ENCODE measurements at regions not wholly inside any gene's neighbourhood (a gene's known extent, or its start where the extent isn't known, plus 50 kb on each side); places are given as distances from the start of the nearest gene placed in this dataset.

DNA sequence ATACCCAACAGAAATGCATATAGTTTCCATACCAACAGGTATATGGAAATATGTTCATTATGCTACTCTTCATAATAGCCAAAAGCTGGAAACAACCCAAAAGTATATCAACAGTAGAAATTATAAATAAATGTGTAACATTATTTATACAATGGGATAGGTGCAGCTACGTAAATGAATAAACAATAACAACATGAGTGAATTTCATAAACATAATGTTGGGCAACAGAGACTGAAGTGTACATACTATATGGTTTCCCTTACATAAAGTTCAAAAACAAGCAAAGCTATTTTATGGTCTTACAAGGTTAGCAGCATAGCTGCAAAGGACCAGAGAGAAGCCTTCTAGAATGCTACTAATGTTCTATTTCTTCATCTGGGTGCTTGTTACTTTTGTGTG, 305.0 kb downstream of the INSC start:
- Histone ChIP-seq H3K9me2 (ENCODE audit: insufficient read depth) (no peaks in the 10 kb centered on the region), H3K9me3 (ENCODE audit: control insufficient read depth in 1 of 2, insufficient read depth in 1 of 2, low read depth in 1 of 2, low read length in 2 of 2) (no peaks in the 10 kb centered on the region), H3K79me2 (ENCODE audit: insufficient read depth, low read length) (no peaks in the 10 kb centered on the region), H4K20me1 (ENCODE audit: insufficient read depth) (no peaks in the 10 kb centered on the region), H3K27ac (ENCODE audit: low read depth, low read length) (no peak overlapping the region), H3K36me3 (ENCODE audit: control insufficient read depth in 1 of 2, insufficient read depth in 2 of 2, low read length in 2 of 2) (no peaks in the 10 kb centered on the region), H3K4me2 (ENCODE audit: low read length) (no peak overlapping the region), H2AFZ (ENCODE audit: low read depth, low read length, poor library complexity, severe bottlenecking) (no peak overlapping the region), H3K27me3 (ENCODE audit: insufficient read depth, low read length) (peaks cover 6% of the 10 kb centered on the region; the same call in 1 of the 2 replicates), H3K4me1 (ENCODE audit: control insufficient read depth in 1 of 2, insufficient read depth in 2 of 2, low read length in 2 of 2) (no peaks in the 10 kb centered on the region), H3K4me3 (replicated peaks in 1 of 2; ENCODE audit: low read depth in 1 of 2, low read length in 2 of 2) (no peak overlapping the region), H3K9ac (ENCODE audit: low read length) (no peak overlapping the region)
- ChIA-PET RAD21 (ENCODE audit: low non-redundant PET in 1 of 2, low total read pairs in 2 of 2, uncharacterized antibody in 2 of 2, unreplicated experiment in 2 of 2) (no interaction called here), POLR2A (no interaction called here), CTCF (no interaction called here)
- ATAC-seq (no peak), DNase-seq (ENCODE audit: low read depth, low spot score) (no peak)
- BruUV-seq (replicated peaks), result no TSS peak
- no peak for TF ChIP-seq EZH2 (IDR thresholded peaks at IDR 0.05)
- TF ChIP-seq, protein P1, sequence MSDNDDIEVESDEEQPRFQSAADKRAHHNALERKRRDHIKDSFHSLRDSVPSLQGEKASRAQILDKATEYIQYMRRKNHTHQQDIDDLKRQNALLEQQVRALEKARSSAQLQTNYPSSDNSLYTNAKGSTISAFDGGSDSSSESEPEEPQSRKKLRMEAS (IDR thresholded peaks at IDR 0.05), result no peak
- TF ChIP-seq SP1 (IDR thresholded peaks at IDR 0.05; ENCODE audit: low read depth), result no peak
- no peak for TF ChIP-seq CEBPB (IDR thresholded peaks at IDR 0.05; ENCODE audit: low read depth)
- TF ChIP-seq, protein P2, sequence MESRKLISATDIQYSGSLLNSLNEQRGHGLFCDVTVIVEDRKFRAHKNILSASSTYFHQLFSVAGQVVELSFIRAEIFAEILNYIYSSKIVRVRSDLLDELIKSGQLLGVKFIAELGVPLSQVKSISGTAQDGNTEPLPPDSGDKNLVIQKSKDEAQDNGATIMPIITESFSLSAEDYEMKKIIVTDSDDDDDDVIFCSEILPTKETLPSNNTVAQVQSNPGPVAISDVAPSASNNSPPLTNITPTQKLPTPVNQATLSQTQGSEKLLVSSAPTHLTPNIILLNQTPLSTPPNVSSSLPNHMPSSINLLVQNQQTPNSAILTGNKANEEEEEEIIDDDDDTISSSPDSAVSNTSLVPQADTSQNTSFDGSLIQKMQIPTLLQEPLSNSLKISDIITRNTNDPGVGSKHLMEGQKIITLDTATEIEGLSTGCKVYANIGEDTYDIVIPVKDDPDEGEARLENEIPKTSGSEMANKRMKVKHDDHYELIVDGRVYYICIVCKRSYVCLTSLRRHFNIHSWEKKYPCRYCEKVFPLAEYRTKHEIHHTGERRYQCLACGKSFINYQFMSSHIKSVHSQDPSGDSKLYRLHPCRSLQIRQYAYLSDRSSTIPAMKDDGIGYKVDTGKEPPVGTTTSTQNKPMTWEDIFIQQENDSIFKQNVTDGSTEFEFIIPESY (IDR thresholded peaks at IDR 0.05; ENCODE audit: extremely low read depth, insufficient replicate concordance, low read length), result no peak
- intact Hi-C loops (cut with micrococcal nuclease), result no loop called here

DNA sequence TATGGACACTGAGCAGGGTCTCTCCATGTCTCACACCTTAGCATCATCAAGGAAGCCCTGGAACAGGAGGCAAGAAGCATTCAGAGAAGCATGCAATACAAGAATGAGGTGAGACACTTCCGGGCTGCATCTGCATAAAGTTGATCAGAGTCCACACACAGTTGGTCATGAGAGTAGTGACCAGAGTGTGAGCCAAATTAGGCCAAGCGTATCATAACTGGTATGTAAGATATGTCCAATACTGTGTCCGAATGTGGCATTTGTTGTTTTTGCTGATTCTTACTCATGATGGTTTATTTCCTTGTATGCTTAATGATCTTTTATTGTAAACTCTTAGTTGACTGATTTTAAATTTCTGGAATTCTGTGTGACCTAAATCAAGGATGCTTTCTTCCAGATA, 315.7 kb downstream of the INSC start:
- Histone ChIP-seq H3K79me2 (ENCODE audit: insufficient read depth, low read length) (no peaks in the 10 kb centered on the region), H3K4me2 (ENCODE audit: low read length) (no peak overlapping the region), H3K4me3 (replicated peaks in 1 of 2; ENCODE audit: low read depth in 1 of 2, low read length in 2 of 2) (no peak overlapping the region), H3K9me2 (ENCODE audit: insufficient read depth) (no peaks in the 10 kb centered on the region), H3K27ac (ENCODE audit: low read depth, low read length) (no peak overlapping the region), H3K36me3 (ENCODE audit: control insufficient read depth in 1 of 2, insufficient read depth in 2 of 2, low read length in 2 of 2) (no peaks in the 10 kb centered on the region), H3K4me1 (ENCODE audit: control insufficient read depth in 1 of 2, insufficient read depth in 2 of 2, low read length in 2 of 2) (no peaks in the 10 kb centered on the region), H3K9me3 (ENCODE audit: control insufficient read depth in 1 of 2, insufficient read depth in 1 of 2, low read depth in 1 of 2, low read length in 2 of 2) (no peaks in the 10 kb centered on the region), H3K9ac (ENCODE audit: low read length) (no peak overlapping the region), H4K20me1 (ENCODE audit: insufficient read depth) (no peaks in the 10 kb centered on the region; the same call in 1 of the 2 replicates), H3K27me3 (ENCODE audit: insufficient read depth, low read length) (peaks cover 13% of the 10 kb centered on the region; the same call in 1 of the 2 replicates), H2AFZ (ENCODE audit: low read depth, low read length, poor library complexity, severe bottlenecking) (no peak overlapping the region)
- ATAC-seq (no peak), DNase-seq (ENCODE audit: low read depth, low spot score) (no peak)
- RAD21 ChIA-PET (ENCODE audit: low non-redundant PET in 1 of 2, low total read pairs in 2 of 2, uncharacterized antibody in 2 of 2, unreplicated experiment in 2 of 2), result no interaction called here
- intact Hi-C loops (cut with micrococcal nuclease), result no loop called here
- CTCF ChIA-PET, result no interaction called here
- POLR2A ChIA-PET, result no interaction called here
- no TSS peak for BruUV-seq (replicated peaks)
- TF ChIP-seq EZH2phosphoT487 (IDR thresholded peaks at IDR 0.05; ENCODE audit: borderline replicate concordance) (no peak), RAD21 (IDR thresholded peaks at IDR 0.05; ENCODE audit: low read depth) (no peak), ELF1 (IDR thresholded peaks at IDR 0.05; ENCODE audit: borderline replicate concordance, low read depth) (no peak), FOSL1 (IDR thresholded peaks at IDR 0.05; ENCODE audit: low read depth) (no peak), EGR1 (IDR thresholded peaks at IDR 0.05; ENCODE audit: low read depth) (no peak), POLR2A (IDR thresholded peaks at IDR 0.05; ENCODE audit: borderline replicate concordance, extremely low read depth, insufficient read depth, insufficient read length) (no peak)
- TF ChIP-seq, protein P3, sequence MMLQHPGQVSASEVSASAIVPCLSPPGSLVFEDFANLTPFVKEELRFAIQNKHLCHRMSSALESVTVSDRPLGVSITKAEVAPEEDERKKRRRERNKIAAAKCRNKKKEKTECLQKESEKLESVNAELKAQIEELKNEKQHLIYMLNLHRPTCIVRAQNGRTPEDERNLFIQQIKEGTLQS (IDR thresholded peaks at IDR 0.05), result no peak
- TF ChIP-seq, protein P4, sequence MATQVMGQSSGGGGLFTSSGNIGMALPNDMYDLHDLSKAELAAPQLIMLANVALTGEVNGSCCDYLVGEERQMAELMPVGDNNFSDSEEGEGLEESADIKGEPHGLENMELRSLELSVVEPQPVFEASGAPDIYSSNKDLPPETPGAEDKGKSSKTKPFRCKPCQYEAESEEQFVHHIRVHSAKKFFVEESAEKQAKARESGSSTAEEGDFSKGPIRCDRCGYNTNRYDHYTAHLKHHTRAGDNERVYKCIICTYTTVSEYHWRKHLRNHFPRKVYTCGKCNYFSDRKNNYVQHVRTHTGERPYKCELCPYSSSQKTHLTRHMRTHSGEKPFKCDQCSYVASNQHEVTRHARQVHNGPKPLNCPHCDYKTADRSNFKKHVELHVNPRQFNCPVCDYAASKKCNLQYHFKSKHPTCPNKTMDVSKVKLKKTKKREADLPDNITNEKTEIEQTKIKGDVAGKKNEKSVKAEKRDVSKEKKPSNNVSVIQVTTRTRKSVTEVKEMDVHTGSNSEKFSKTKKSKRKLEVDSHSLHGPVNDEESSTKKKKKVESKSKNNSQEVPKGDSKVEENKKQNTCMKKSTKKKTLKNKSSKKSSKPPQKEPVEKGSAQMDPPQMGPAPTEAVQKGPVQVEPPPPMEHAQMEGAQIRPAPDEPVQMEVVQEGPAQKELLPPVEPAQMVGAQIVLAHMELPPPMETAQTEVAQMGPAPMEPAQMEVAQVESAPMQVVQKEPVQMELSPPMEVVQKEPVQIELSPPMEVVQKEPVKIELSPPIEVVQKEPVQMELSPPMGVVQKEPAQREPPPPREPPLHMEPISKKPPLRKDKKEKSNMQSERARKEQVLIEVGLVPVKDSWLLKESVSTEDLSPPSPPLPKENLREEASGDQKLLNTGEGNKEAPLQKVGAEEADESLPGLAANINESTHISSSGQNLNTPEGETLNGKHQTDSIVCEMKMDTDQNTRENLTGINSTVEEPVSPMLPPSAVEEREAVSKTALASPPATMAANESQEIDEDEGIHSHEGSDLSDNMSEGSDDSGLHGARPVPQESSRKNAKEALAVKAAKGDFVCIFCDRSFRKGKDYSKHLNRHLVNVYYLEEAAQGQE (IDR thresholded peaks at IDR 0.05; ENCODE audit: low read depth), result no peak
- TF ChIP-seq, protein P5, sequence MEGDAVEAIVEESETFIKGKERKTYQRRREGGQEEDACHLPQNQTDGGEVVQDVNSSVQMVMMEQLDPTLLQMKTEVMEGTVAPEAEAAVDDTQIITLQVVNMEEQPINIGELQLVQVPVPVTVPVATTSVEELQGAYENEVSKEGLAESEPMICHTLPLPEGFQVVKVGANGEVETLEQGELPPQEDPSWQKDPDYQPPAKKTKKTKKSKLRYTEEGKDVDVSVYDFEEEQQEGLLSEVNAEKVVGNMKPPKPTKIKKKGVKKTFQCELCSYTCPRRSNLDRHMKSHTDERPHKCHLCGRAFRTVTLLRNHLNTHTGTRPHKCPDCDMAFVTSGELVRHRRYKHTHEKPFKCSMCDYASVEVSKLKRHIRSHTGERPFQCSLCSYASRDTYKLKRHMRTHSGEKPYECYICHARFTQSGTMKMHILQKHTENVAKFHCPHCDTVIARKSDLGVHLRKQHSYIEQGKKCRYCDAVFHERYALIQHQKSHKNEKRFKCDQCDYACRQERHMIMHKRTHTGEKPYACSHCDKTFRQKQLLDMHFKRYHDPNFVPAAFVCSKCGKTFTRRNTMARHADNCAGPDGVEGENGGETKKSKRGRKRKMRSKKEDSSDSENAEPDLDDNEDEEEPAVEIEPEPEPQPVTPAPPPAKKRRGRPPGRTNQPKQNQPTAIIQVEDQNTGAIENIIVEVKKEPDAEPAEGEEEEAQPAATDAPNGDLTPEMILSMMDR (IDR thresholded peaks at IDR 0.05 in 2 of 3, conservative IDR thresholded peaks at IDR 0.05 in 1 of 3; ENCODE audit: borderline replicate concordance in 1 of 3, insufficient read depth in 1 of 3, low read depth in 2 of 3, low read length in 2 of 3), result no peak

Data from HCT116 (cell line).